ENCODE measurements at regions not wholly inside any gene's neighbourhood (a gene's known extent, or its start where the extent isn't known, plus 50 kb on each side); places are given as distances from the start of the nearest gene placed in this dataset.

DNA sequence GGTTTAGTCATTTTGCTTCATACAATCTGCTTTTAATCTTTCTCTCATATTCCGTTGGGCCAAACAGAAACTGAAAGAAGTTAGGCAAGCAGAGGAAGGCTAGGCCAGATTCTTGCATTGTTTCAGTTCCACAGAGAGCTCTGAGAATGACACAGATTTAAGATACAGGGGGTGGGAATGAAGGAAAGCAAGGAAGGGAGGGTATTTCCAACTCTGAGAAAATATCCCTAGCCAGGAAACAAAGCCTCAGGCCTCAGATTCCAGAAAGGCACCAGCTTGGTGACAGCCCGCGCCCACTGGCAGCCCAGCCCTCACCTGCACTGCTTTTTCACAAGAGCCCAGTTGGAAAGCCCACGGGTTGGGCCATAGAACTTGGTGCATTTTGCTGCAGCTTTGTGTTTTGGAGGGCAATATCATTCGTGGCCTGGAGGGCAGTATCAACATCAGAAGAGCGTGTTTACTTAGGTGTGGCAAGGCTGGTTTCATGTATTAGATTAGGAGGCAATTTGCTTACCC lies 63.5 kb downstream of the ENC1 start:
- no peaks in the 10 kb centered on the region for H4K20me1 ChIP-seq (replicated peaks; ENCODE audit: insufficient read depth)
- ATAC-seq (no peak; the same call in 2 of the 3 replicates), DNase-seq (ENCODE audit: low spot score) (no peak)
- no peak overlapping the region; the same call in 1 of the 2 replicates for H3K27ac Mint-ChIP-seq
- peak overlapping the region; percentile 74 for H2AFZ ChIP-seq
- 0 out of 2 replicates have a peak, but pooled peaks cover 4% of the 10 kb centered on the region for H3K9me2 ChIP-seq (ENCODE audit: insufficient read depth)
- no peaks in the 10 kb centered on the region for H3K36me3 Mint-ChIP-seq (ENCODE audit: low read depth)
- no peak overlapping the region for H3K27ac ChIP-seq (ENCODE audit: low read depth)
- H3K27me3 ChIP-seq (ENCODE audit: insufficient read depth) = no peaks in the 10 kb centered on the region
- no peaks in the 10 kb centered on the region for H3K4me1 ChIP-seq (ENCODE audit: insufficient read depth)
- no peak overlapping the region for H3K4me3 Mint-ChIP-seq
- H3K9me3 Mint-ChIP-seq = no peaks in the 10 kb centered on the region
- H3K27me3 Mint-ChIP-seq (ENCODE audit: insufficient read depth, low read depth, poor library complexity) = peaks cover 5% of the 10 kb centered on the region
- TF ChIP-seq JUNB (IDR thresholded peaks at IDR 0.05; ENCODE audit: unreplicated experiment) (no peak), ZNF331 (CRISPR knock-in tag; IDR thresholded peaks at IDR 0.05; ENCODE audit: low read depth) (no peak), NANOG (IDR thresholded peaks at IDR 0.05; ENCODE audit: borderline replicate concordance) (no peak), REST (IDR thresholded peaks at IDR 0.05; ENCODE audit: unreplicated experiment) (no peak), CREB1 (CRISPR knock-in tag; IDR thresholded peaks at IDR 0.05; ENCODE audit: low read depth) (no peak), ZNF114 (CRISPR knock-in tag; IDR thresholded peaks at IDR 0.05) (no peak), EZH2phosphoT487 (IDR thresholded peaks at IDR 0.05; ENCODE audit: unreplicated experiment) (no peak)
- no peaks in the 10 kb centered on the region; the same call in 2 of the 3 replicates for H3K4me1 Mint-ChIP-seq
- no peaks in the 10 kb centered on the region for H3F3A ChIP-seq (replicated peaks; ENCODE audit: low read depth)
- no peak overlapping the region for H3K4me3 ChIP-seq
- H3K4me2 ChIP-seq = no peak overlapping the region
- H3K79me2 ChIP-seq (replicated peaks; ENCODE audit: insufficient read depth) = no peaks in the 10 kb centered on the region
- no peaks in the 10 kb centered on the region for H3K36me3 ChIP-seq (ENCODE audit: insufficient read depth)

DNA sequence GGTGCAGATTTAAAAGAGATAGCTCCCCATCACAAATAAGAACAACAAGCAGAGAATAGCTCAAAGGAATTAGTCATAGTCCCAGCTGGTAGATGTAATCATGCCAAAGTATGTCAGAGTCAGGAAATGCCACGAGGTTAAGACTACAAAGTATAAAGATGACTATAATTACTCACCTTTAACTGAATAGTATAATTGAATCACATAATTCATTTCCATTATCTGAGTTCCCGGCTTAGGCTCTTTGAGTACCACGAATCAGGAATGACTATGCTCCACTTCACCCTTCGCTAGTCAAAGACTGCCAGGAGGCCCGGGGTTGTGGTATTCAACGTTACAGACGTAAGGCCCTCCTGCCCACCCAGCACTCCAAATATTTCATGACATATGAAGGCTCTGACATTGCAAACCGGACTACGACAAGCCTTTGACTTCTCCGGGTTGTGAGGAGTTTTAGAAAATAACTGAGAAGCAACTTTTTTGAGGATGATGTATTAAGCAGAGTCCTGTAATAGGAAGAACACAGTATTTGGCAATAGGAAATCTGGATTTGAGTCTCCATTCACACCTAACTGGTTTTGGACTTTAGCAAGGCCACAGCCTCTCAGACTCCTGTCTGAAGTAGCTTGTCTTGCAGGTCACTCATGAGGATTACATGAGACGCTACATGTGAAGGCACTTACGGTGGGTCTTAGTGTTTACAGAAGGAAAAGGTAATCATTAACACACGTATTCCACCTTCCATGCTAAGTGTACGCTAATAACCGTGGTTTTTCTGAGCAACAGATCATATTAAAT lies 64.6 kb downstream of the ENC1 start:
- H3K4me2 ChIP-seq = no peak overlapping the region
- TF ChIP-seq STAT1 (IDR thresholded peaks at IDR 0.05; ENCODE audit: unreplicated experiment) (no peak), REST (IDR thresholded peaks at IDR 0.05; ENCODE audit: unreplicated experiment) (no peak), EZH2 (IDR thresholded peaks at IDR 0.05; ENCODE audit: low read depth, unreplicated experiment) (no peak), EZH2phosphoT487 (IDR thresholded peaks at IDR 0.05; ENCODE audit: unreplicated experiment) (no peak), CREB1 (CRISPR knock-in tag; IDR thresholded peaks at IDR 0.05; ENCODE audit: low read depth) (no peak), NANOG (IDR thresholded peaks at IDR 0.05; ENCODE audit: borderline replicate concordance) (no peak), POLR2AphosphoS5 (IDR thresholded peaks at IDR 0.05; ENCODE audit: low read depth) (no peak), ETS1 (IDR thresholded peaks at IDR 0.05) (no peak), ZNF331 (CRISPR knock-in tag; IDR thresholded peaks at IDR 0.05; ENCODE audit: low read depth) (no peak), JUNB (IDR thresholded peaks at IDR 0.05; ENCODE audit: unreplicated experiment) (no peak)
- TF ChIP-seq, protein P1, sequence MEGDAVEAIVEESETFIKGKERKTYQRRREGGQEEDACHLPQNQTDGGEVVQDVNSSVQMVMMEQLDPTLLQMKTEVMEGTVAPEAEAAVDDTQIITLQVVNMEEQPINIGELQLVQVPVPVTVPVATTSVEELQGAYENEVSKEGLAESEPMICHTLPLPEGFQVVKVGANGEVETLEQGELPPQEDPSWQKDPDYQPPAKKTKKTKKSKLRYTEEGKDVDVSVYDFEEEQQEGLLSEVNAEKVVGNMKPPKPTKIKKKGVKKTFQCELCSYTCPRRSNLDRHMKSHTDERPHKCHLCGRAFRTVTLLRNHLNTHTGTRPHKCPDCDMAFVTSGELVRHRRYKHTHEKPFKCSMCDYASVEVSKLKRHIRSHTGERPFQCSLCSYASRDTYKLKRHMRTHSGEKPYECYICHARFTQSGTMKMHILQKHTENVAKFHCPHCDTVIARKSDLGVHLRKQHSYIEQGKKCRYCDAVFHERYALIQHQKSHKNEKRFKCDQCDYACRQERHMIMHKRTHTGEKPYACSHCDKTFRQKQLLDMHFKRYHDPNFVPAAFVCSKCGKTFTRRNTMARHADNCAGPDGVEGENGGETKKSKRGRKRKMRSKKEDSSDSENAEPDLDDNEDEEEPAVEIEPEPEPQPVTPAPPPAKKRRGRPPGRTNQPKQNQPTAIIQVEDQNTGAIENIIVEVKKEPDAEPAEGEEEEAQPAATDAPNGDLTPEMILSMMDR (conservative IDR thresholded peaks at IDR 0.05; ENCODE audit: low read depth in 2 of 2) = no peak

More for the DNA sequence above, 64.6 kb downstream of the ENC1 start:
- Mint-ChIP-seq H3K4me3 (no peak overlapping the region), H3K27me3 (ENCODE audit: insufficient read depth, low read depth, poor library complexity) (peaks cover 5% of the 10 kb centered on the region), H3K9me3 (no peaks in the 10 kb centered on the region), H3K4me1 (no peaks in the 10 kb centered on the region; the same call in 2 of the 3 replicates), H3K27ac (no peak overlapping the region), H3K36me3 (ENCODE audit: low read depth) (no peaks in the 10 kb centered on the region)
- no peaks in the 10 kb centered on the region for H3K79me2 ChIP-seq (replicated peaks; ENCODE audit: insufficient read depth)
- H3K4me1 ChIP-seq (ENCODE audit: insufficient read depth) = no peaks in the 10 kb centered on the region
- 0 out of 2 replicates have a peak, but pooled peaks cover 4% of the 10 kb centered on the region for H3K9me2 ChIP-seq (ENCODE audit: insufficient read depth)
- no peak for DNase-seq (ENCODE audit: low spot score)
- H4K20me1 ChIP-seq (replicated peaks; ENCODE audit: insufficient read depth) = no peaks in the 10 kb centered on the region
- H3K27me3 ChIP-seq (ENCODE audit: insufficient read depth) = no peaks in the 10 kb centered on the region
- H3K36me3 ChIP-seq (ENCODE audit: insufficient read depth) = no peaks in the 10 kb centered on the region
- H3F3A ChIP-seq (replicated peaks; ENCODE audit: low read depth) = no peaks in the 10 kb centered on the region
- no peak for ATAC-seq
- H2AFZ ChIP-seq = 0 out of 2 replicates have a peak overlapping the region, but pooled peaks have one; percentile 47
- H3K4me3 ChIP-seq = no peak overlapping the region
- no peak overlapping the region for H3K27ac ChIP-seq (ENCODE audit: low read depth)

Measured in GM23338 (cell line).